SHP77 treated with DMSO at 0.1 percent for 48 hours (cell line): ENCODE measurements at regions not wholly inside any gene's neighbourhood (a gene's known extent, or its start where the extent isn't known, plus 50 kb on each side); places are given as distances from the start of the nearest gene placed in this dataset.

Experiments
- DNase-seq: peaks from one replicate; lab custom pipeline; 2025; lab: John Stamatoyannopoulos, UW

- no peak for DNase-seq
These were observed 166.6 kb upstream of the SOX4 start for GRCh38 chr6:21426841-21427490.

- no peak for DNase-seq
These were observed 164.3 kb upstream of the SOX4 start for GRCh38 chr6:21429291-21429690.

GRCh38 chr6:21431526-21431925, 162.0 kb upstream of the SOX4 start:
- DNase-seq, result no peak

DNA sequence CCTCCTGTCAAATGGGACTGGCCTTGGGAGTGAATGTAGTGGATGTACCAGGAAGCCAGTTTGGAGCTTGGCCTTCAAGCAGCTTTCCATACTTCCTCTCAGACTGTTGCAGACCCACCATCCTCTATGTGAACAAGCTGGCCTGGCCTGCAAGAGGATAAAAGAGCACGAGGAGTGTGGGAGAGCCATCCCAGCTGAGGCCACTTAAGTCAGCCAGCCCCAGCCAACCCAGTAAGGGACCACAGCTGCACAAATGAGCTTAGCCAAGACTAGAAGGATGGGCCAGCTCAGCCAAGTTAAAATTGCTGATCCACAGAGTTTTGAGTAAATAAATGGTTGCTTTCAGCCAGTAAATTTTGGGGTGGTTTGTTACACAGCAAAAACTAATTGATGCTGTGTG, 156.9 kb upstream of the SOX4 start:
- no peak for DNase-seq

- no peak for DNase-seq
These were observed 156.0 kb upstream of the SOX4 start for GRCh38 chr6:21437581-21437980.

DNA sequence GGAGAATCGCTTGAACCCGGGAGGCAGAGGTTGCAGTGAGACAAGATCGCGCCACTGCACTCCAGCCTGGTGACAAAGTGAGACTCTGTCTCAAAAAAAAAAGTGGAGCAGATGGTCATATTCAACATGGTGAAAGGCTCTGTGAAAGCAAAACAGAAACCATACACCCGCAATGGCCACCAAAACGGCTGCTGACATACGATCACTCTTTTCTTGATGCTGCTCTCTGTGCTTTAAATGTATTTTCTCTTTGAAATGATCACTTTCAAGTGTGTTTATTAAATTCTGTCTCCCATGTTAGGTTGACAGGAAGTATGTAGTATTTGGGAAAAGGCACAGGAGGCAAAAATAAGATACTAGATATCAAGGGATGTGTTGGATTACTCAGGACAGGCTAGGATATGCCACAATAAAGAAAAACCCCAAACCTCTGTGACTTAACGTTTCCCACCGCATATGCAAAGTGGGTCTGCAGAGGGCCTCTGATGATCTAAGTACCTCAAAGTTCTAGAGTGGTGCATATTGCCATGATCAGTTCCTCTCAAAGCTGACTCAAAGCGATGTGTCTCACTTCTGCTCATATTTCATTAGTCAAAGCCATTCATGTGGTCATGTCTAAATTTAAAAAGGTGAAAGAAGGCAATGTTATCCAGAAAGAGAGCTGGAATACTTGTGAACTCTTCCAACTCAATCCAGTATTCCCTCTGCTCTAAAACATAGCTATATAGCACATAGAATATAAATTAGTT, 155.1 kb upstream of the SOX4 start:
- DNase-seq, result no peak

- DNase-seq, result no peak
These were observed 154.6 kb upstream of the SOX4 start for GRCh38 chr6:21438986-21439352.

DNA sequence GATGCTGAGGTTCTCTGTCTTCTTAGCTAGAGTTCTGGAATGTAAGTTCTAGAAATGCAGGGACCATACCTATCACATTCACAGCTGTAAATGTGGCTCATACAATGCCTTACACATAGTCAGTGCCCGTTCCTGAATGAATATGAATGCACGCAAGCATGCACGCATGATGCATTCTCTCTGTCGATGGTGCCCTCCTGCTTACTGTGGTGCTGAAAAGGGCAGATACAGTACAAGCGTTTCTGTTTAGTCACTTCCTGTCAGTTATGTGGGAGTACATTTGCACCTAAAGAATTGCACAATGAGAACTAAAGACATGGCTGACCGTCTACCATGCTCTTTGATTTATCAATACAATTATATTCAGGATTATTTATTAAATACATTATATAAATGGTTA, 152.2 kb upstream of the SOX4 start:
- no peak for DNase-seq

GRCh38 chr6:21442874-21443273, 150.7 kb upstream of the SOX4 start:
- no peak for DNase-seq

GRCh38 chr6:21444711-21445260, 148.8 kb upstream of the SOX4 start:
- DNase-seq, result no peak

DNA sequence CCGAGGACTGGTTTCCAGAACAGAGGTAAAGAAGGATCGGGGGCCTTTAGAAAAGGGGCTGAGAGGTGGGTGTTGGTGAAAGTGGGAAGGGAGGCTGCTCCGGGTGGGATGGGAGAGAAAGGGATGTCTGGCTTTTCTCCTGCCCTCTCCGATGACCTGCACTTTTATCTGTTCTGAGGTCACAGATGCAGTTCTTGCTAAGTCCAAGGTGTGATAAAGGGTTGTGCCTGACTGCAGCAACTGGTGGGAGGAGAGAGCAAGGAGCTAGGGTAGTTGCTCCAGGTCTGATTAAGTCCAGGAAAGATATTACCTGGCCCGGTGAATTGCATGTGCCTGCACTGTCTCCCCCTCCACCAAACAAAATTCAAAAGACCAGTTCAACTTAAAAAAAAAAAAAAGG, 145.6 kb upstream of the SOX4 start:
- DNase-seq, result no peak

GRCh38 chr6:21448485-21449109, 145.0 kb upstream of the SOX4 start:
- DNase-seq, result no peak

- no peak for DNase-seq
These were observed 143.4 kb upstream of the SOX4 start for GRCh38 chr6:21450149-21450548.

DNA sequence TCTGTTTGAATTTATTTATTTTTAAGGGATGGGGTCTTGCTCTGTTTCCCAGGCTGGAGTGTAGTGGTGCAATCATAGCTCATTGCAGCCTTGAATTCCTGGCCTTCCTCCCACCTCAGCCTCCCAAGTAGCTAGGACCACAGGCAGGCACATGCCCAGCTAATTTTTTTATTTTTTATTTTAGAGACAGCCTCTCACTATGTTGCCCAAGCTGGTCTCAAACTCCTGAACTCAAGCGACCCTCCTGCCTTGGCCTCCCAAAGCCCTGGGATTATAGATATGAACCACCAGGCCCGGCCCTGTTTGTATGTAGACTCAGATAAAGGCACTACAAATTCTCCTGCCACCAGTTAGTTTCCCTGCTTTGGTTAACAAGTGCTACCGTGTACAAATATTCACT, 142.9 kb upstream of the SOX4 start:
- no peak for DNase-seq

DNA sequence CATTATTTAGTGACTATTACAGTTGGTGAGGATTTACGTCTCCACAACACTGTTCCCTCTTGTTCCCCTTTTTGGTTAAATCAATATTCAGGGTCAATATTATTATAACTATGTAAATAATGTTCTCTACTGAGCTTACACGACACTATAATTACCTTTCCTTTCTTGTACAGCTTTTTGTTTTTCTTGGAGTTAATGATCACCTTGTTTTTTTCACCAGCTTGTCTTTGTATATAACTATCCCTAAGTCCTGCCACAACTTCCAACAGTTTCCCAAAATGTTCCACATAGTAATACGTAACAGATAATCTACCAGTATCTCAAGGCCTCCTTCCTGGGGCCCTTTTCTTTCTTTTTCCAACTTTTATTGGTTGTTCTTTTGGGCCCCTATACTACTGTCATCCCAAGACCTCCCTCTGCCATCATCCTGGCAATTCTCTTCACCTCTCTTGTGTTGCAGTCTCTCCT, 142.0 kb upstream of the SOX4 start:
- DNase-seq, result peak; percentile 10

- no peak for DNase-seq
These were observed 139.3 kb upstream of the SOX4 start for GRCh38 chr6:21454262-21454661.

GRCh38 chr6:21455071-21455470, 138.5 kb upstream of the SOX4 start:
- no peak for DNase-seq

DNA sequence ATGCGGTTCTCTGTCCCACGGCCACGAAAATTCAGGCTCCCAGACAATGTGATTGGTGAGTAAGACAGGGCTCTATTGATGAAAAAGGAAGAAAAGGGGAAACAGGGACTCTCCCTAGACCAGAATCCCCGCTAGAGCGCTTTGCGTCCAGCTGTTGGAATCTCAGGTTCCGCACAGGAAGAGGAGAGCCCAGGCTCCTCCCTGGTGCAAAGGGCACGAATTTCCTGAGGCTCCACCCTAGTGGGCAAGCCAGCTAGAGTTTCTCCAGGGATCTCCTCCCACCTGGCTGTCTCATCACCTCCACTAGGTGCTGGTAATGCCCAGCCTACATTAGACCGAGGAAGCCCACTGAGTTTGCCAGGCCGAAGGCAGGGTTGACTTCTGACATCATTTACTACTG, 135.9 kb upstream of the SOX4 start:
- DNase-seq, result no peak

DNA sequence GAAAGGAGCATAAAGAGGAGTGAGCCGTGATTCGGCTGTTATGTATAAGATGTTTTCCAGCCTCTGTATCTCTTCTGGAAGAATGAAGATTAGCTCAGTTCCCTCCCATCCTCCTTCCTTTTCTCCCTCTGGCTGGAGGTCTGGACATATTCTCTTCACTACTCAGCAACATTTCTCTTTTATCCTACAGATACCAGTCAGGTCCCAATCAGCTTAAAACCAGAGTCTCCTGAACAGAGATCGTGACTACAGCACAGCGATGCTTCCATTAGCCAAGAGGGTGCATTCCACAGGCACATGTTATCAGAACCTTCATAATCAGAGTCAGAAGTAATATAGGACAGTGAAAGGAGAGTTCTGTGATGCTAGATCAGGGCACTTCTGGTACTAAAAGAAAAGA, 133.9 kb upstream of the SOX4 start:
- no peak for DNase-seq

DNA sequence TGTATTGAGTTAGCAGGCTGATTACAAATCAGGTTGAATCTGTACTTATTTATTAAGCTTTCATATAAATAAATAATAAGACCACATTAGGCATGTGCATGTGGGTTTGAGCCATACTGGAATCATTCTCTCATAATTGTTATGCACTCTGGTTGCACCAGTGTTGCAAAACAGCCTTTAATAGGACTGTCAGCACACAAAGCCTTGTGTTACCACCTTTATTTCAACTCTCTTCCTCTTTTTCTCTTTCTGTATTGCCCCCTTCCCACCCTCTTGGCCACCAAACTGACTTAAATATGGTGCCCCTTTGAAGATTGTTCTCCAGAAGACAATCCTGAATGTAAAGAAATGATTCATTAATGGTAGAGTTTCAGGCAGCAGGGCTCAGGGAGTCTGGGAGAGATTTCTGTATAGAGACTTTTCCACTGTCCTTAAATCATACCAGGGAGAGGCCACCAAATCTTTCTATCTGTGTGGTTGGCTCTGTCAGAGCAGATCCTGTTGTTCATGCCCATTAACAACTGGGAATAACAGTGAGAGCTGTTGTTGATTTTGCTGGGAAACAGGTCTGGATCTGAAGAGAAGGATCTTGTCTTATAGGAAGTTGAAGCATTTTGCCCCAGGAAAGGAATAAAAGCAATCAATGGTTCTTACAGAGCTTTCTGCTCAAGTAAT, 131.6 kb upstream of the SOX4 start:
- DNase-seq, result no peak

DNA sequence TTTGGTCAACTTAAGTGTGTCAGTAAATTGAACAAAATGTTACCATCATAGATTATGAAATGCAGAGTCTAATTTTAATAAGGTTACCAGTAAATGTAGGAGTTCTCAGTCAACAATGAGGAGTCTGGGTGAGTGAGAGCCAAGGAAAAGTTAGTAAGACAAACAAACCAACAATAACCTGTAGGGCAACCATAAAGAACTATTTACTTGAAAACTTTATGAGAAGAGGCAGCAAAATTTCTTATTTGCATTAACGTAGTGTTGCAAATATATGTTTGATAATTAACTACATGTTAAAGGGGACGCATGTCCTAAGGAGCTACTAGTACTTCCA, 131.1 kb upstream of the SOX4 start:
- no peak for DNase-seq

- DNase-seq, result no peak
These were observed 126.5 kb upstream of the SOX4 start for GRCh38 chr6:21467091-21467490.

DNA sequence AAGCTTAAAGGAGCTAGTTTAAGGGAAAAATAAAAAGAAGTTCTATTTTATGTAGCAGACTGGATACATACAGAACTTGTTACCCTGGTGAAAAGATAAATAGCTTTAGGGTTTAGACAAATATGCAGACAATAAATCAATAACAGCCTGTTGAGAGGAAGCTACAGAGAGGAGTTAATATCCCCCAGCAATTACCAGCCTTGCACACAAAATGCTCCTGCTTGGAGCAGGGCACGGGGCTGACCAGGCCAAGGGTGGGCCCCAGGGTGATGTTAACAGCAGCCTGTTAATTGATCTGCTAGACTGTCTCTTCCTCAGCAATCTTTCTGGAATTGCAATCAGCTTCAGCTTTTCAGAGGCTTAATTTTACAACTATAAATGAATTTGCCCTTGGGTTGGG, 125.1 kb upstream of the SOX4 start:
- no peak for DNase-seq
